ENCODE measurements at regions not wholly inside any gene's neighbourhood (a gene's known extent, or its start where the extent isn't known, plus 50 kb on each side); places are given as distances from the start of the nearest gene placed in this dataset.

GRCh38 chrX:137194164-137194563 is 160.4 kb upstream of the GPR101 start:
- peaks cover 0 to 7% (median 0%) of the 10 kb centered on the region in 5 donors for H3K27me3 Mint-ChIP-seq
- peaks cover 0 to 11% (median 6%) of the 10 kb centered on the region in 7 donors for H3K4me1 Mint-ChIP-seq
- Histone ChIP-seq H3K36me3 (ENCODE audit: control insufficient read depth in 2 of 3, insufficient read depth in 3 of 3, low read length in 3 of 3) (no peaks in the 10 kb centered on the region), H3K27ac (ENCODE audit: low read depth, low read length) (no peak overlapping the region), H3K4me3 (ENCODE audit: low read length) (no peak overlapping the region), H3K9me3 (ENCODE audit: control insufficient read depth in 2 of 3, low read length in 3 of 3) (no peaks in the 10 kb centered on the region), H3K4me1 (ENCODE audit: control insufficient read depth in 2 of 2, insufficient read depth in 2 of 2, low read length in 2 of 2) (no peaks in the 10 kb centered on the region), H3K27me3 (ENCODE audit: control insufficient read depth in 2 of 2, insufficient read depth in 2 of 2, low read length in 2 of 2) (no peaks in the 10 kb centered on the region)
- no peak overlapping the region for H3K27ac Mint-ChIP-seq
- ChIA-PET CTCF (no interaction called here), POLR2A (no interaction called here)
- intact Hi-C loops (cut with micrococcal nuclease), result loop anchor here in 1 of 2 donors (10.0 kb wide), 1 partner anchor 139 kb away; no protein-coding TSS in a partner anchor
- no peaks in the 10 kb centered on the region for H3K36me3 Mint-ChIP-seq
- ATAC-seq (no peak), DNase-seq (peak in 5 of 9 donors; percentile 2 to 22 (median 11))
- H3K4me3 Mint-ChIP-seq, result no peak overlapping the region
- peaks cover 0 to 4% (median 0%) of the 10 kb centered on the region in 11 donors for H3K9me3 Mint-ChIP-seq

DNA sequence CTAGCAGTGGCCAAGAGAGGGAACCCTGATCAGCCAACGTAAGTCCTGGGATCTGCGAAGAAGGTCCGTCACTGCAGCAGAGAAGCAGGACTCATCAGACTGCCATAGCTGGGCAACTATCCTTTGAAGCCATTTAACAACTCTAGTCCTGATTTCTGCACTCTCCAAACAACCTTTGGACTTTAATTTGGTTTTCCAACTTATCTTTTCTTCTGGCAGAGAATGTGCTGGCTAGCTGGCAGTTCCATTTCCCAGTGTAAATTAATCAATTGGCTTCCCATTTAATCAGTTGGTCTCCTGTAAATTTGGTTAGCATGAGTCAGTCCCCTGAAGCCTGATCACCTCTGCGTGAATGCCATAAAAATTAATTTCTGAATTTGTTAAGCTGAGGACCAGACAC is 153.7 kb upstream of the GPR101 start:
- Histone ChIP-seq H3K36me3 (ENCODE audit: control insufficient read depth in 2 of 3, insufficient read depth in 3 of 3, low read length in 3 of 3) (no peaks in the 10 kb centered on the region), H3K27ac (ENCODE audit: low read depth, low read length) (no peak overlapping the region), H3K27me3 (ENCODE audit: control insufficient read depth in 2 of 2, insufficient read depth in 2 of 2, low read length in 2 of 2) (no peaks in the 10 kb centered on the region), H3K9me3 (ENCODE audit: control insufficient read depth in 2 of 3, low read length in 3 of 3) (no peaks in the 10 kb centered on the region), H3K4me1 (ENCODE audit: control insufficient read depth in 2 of 2, insufficient read depth in 2 of 2, low read length in 2 of 2) (no peaks in the 10 kb centered on the region), H3K4me3 (ENCODE audit: low read length) (no peak overlapping the region)
- ATAC-seq (no peak), DNase-seq (no peak)
- Mint-ChIP-seq H3K27me3 (peaks cover 0 to 6% (median 0%) of the 10 kb centered on the region in 5 donors), H3K4me3 (no peak overlapping the region), H3K9me3 (peaks cover 0 to 4% (median 0%) of the 10 kb centered on the region in 11 donors), H3K4me1 (no peaks in the 10 kb centered on the region), H3K27ac (no peak overlapping the region), H3K36me3 (no peaks in the 10 kb centered on the region)
- ChIA-PET CTCF (no interaction called here), POLR2A (no interaction called here)
- intact Hi-C loops (cut with micrococcal nuclease), result no loop called here

DNA sequence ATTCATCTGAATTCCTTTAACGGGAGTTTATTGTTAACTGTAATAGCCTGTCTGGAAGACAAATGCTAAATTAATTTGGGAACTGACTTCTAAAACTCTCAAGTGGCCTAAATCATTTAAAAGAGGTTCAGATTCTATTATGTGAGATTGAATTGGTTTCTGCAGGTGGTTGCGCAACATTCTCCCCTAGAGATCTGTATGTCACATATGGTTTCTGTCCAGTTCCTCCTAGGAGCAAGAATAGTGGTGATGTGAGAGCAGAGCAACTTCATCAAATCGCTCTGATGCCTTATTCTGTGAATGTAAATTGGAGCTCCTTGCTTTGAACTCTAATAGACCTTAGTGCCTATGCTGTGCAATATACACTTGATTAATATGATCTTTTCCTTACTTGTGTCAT is 144.6 kb upstream of the GPR101 start:
- H3K4me1 Mint-ChIP-seq, result peaks cover 0 to under 1% (median 0%) of the 10 kb centered on the region in 7 donors

GRCh38 chrX:137172317-137172948 is 138.6 kb upstream of the GPR101 start:
- no peak overlapping the region for H3K27ac ChIP-seq (ENCODE audit: low read depth, low read length)
- CTCF ChIA-PET, result no interaction called here
- no peak overlapping the region for H3K4me3 ChIP-seq (ENCODE audit: low read length)
- DNase-seq (no peak), ATAC-seq (no peak)
- no peaks in the 10 kb centered on the region for H3K4me1 ChIP-seq (ENCODE audit: control insufficient read depth in 2 of 2, insufficient read depth in 2 of 2, low read length in 2 of 2)
- no peaks in the 10 kb centered on the region for H3K36me3 Mint-ChIP-seq
- H3K27ac Mint-ChIP-seq, result no peak overlapping the region
- POLR2A ChIA-PET, result no interaction called here
- H3K27me3 Mint-ChIP-seq, result peaks cover 0 to 10% (median 1%) of the 10 kb centered on the region in 5 donors
- H3K9me3 Mint-ChIP-seq, result peaks cover 0 to 2% (median 0%) of the 10 kb centered on the region in 11 donors
- H3K4me1 Mint-ChIP-seq, result peaks cover 0 to 13% (median 0%) of the 10 kb centered on the region in 7 donors
- intact Hi-C loops (cut with micrococcal nuclease), result loop anchor here in 1 of 2 donors (10.0 kb wide), 1 partner anchor 62 kb away; no protein-coding TSS in a partner anchor
- no peak overlapping the region for H3K4me3 Mint-ChIP-seq
- H3K27me3 ChIP-seq (ENCODE audit: control insufficient read depth in 2 of 2, insufficient read depth in 2 of 2, low read length in 2 of 2), result no peaks in the 10 kb centered on the region
- H3K36me3 ChIP-seq (ENCODE audit: control insufficient read depth in 2 of 3, insufficient read depth in 3 of 3, low read length in 3 of 3), result no peaks in the 10 kb centered on the region
- H3K9me3 ChIP-seq (ENCODE audit: control insufficient read depth in 2 of 3, low read length in 3 of 3), result no peaks in the 10 kb centered on the region

More for the DNA sequence above, 144.6 kb upstream of the GPR101 start:
- ATAC-seq (no peak), DNase-seq (no peak)
- Histone ChIP-seq H3K36me3 (ENCODE audit: control insufficient read depth in 2 of 3, insufficient read depth in 3 of 3, low read length in 3 of 3) (no peaks in the 10 kb centered on the region), H3K27ac (ENCODE audit: low read depth, low read length) (no peak overlapping the region), H3K4me3 (ENCODE audit: low read length) (no peak overlapping the region), H3K9me3 (ENCODE audit: control insufficient read depth in 2 of 3, low read length in 3 of 3) (no peaks in the 10 kb centered on the region), H3K4me1 (ENCODE audit: control insufficient read depth in 2 of 2, insufficient read depth in 2 of 2, low read length in 2 of 2) (no peaks in the 10 kb centered on the region), H3K27me3 (ENCODE audit: control insufficient read depth in 2 of 2, insufficient read depth in 2 of 2, low read length in 2 of 2) (no peaks in the 10 kb centered on the region)
- intact Hi-C loops (cut with micrococcal nuclease), result loop anchor here in 1 of 2 donors (10.0 kb wide), 1 partner anchor 56 kb away; no protein-coding TSS in a partner anchor
- H3K27me3 Mint-ChIP-seq, result peaks cover 0 to 14% (median 10%) of the 10 kb centered on the region in 5 donors
- no peak overlapping the region for H3K4me3 Mint-ChIP-seq
- no peak overlapping the region for H3K27ac Mint-ChIP-seq
- no peaks in the 10 kb centered on the region for H3K36me3 Mint-ChIP-seq
- H3K9me3 Mint-ChIP-seq, result peaks cover 0 to 6% (median 0%) of the 10 kb centered on the region in 11 donors
- CTCF ChIA-PET, result no interaction called here
- POLR2A ChIA-PET, result no interaction called here

GRCh38 chrX:137171626-137172025 is 137.8 kb upstream of the GPR101 start:
- H3K27ac Mint-ChIP-seq, result no peak overlapping the region
- H3K36me3 ChIP-seq (ENCODE audit: control insufficient read depth in 2 of 3, insufficient read depth in 3 of 3, low read length in 3 of 3), result no peaks in the 10 kb centered on the region
- H3K27ac ChIP-seq (ENCODE audit: low read depth, low read length), result no peak overlapping the region
- no peaks in the 10 kb centered on the region for H3K9me3 ChIP-seq (ENCODE audit: control insufficient read depth in 2 of 3, low read length in 3 of 3)
- peaks cover 0 to 2% (median 0%) of the 10 kb centered on the region in 11 donors for H3K9me3 Mint-ChIP-seq
- ChIA-PET POLR2A (no interaction called here), CTCF (no interaction called here)
- DNase-seq (no peak), ATAC-seq (no peak)
- no peaks in the 10 kb centered on the region for H3K36me3 Mint-ChIP-seq
- H3K4me3 Mint-ChIP-seq, result no peak overlapping the region
- H3K27me3 Mint-ChIP-seq, result peaks cover 0 to 9% (median 0%) of the 10 kb centered on the region in 5 donors
- H3K4me3 ChIP-seq (ENCODE audit: low read length), result no peak overlapping the region
- H3K4me1 ChIP-seq (ENCODE audit: control insufficient read depth in 2 of 2, insufficient read depth in 2 of 2, low read length in 2 of 2), result no peaks in the 10 kb centered on the region
- peaks cover 0 to 13% (median 0%) of the 10 kb centered on the region in 7 donors for H3K4me1 Mint-ChIP-seq
- no peaks in the 10 kb centered on the region for H3K27me3 ChIP-seq (ENCODE audit: control insufficient read depth in 2 of 2, insufficient read depth in 2 of 2, low read length in 2 of 2)
- intact Hi-C loops (cut with micrococcal nuclease), result loop anchor here in 1 of 2 donors (10.0 kb wide), 1 partner anchor 63 kb away; no protein-coding TSS in a partner anchor

GRCh38 chrX:137166591-137166990 is 132.8 kb upstream of the GPR101 start:
- no peaks in the 10 kb centered on the region for H3K36me3 ChIP-seq (ENCODE audit: control insufficient read depth in 2 of 3, insufficient read depth in 3 of 3, low read length in 3 of 3)
- peak overlapping the region in 1 of 9 donors; percentile 43 for H3K27ac Mint-ChIP-seq
- no peaks in the 10 kb centered on the region for H3K9me3 Mint-ChIP-seq
- no peaks in the 10 kb centered on the region for H3K36me3 Mint-ChIP-seq
- ChIA-PET POLR2A (no interaction called here), CTCF (no interaction called here)
- DNase-seq (peak in 1 of 9 donors; percentile 6), ATAC-seq (no peak)
- H3K4me1 Mint-ChIP-seq, result no peaks in the 10 kb centered on the region
- peaks cover 0 to 13% (median 0%) of the 10 kb centered on the region in 5 donors for H3K27me3 Mint-ChIP-seq
- no peak overlapping the region for H3K27ac ChIP-seq (ENCODE audit: low read depth, low read length)
- H3K9me3 ChIP-seq (ENCODE audit: control insufficient read depth in 2 of 3, low read length in 3 of 3), result no peaks in the 10 kb centered on the region
- no peak overlapping the region for H3K4me3 Mint-ChIP-seq
- H3K27me3 ChIP-seq (ENCODE audit: control insufficient read depth in 2 of 2, insufficient read depth in 2 of 2, low read length in 2 of 2), result no peaks in the 10 kb centered on the region
- no peaks in the 10 kb centered on the region for H3K4me1 ChIP-seq (ENCODE audit: control insufficient read depth in 2 of 2, insufficient read depth in 2 of 2, low read length in 2 of 2)
- no peak overlapping the region for H3K4me3 ChIP-seq (ENCODE audit: low read length)
- intact Hi-C loops (cut with micrococcal nuclease), result no loop called here

DNA sequence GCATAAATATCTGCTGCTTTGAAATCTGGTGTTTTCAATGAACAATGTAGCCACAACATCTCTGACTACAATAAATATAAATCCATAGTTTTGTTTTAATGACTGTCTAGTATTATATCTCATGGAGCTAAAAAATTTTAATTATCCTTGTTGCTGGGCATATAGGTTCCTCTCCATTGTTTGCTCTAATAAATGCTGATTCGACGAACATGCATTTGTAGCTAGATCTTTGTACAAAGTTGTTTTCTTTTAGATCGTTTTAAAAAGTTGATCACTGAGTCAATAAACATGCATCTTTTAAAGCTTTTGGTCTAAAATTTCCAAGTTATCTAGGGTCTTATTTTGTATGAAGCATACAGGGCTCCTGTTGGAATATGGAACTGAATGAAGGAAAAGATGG is 130.5 kb upstream of the GPR101 start:
- POLR2A ChIA-PET, result no interaction called here
- Histone ChIP-seq H3K9me3 (ENCODE audit: control insufficient read depth in 2 of 3, low read length in 3 of 3) (no peaks in the 10 kb centered on the region), H3K4me1 (ENCODE audit: control insufficient read depth in 2 of 2, insufficient read depth in 2 of 2, low read length in 2 of 2) (no peaks in the 10 kb centered on the region), H3K4me3 (ENCODE audit: low read length) (no peak overlapping the region), H3K27me3 (ENCODE audit: control insufficient read depth in 2 of 2, insufficient read depth in 2 of 2, low read length in 2 of 2) (no peaks in the 10 kb centered on the region), H3K36me3 (ENCODE audit: control insufficient read depth in 2 of 3, insufficient read depth in 3 of 3, low read length in 3 of 3) (no peaks in the 10 kb centered on the region), H3K27ac (ENCODE audit: low read depth, low read length) (no peak overlapping the region)
- DNase-seq (no peak), ATAC-seq (no peak)
- H3K27me3 Mint-ChIP-seq, result peaks cover 0 to 16% (median 0%) of the 10 kb centered on the region in 5 donors
- no peak overlapping the region for H3K4me3 Mint-ChIP-seq
- intact Hi-C loops (cut with micrococcal nuclease), result no loop called here
- H3K27ac Mint-ChIP-seq, result no peak overlapping the region
- H3K9me3 Mint-ChIP-seq, result no peaks in the 10 kb centered on the region
- no peaks in the 10 kb centered on the region for H3K36me3 Mint-ChIP-seq
- CTCF ChIA-PET, result no interaction called here
- H3K4me1 Mint-ChIP-seq, result no peaks in the 10 kb centered on the region
